ENCODE measurements at regions not wholly inside any gene's neighbourhood (a gene's known extent, or its start where the extent isn't known, plus 50 kb on each side); places are given as distances from the start of the nearest gene placed in this dataset.

DNA sequence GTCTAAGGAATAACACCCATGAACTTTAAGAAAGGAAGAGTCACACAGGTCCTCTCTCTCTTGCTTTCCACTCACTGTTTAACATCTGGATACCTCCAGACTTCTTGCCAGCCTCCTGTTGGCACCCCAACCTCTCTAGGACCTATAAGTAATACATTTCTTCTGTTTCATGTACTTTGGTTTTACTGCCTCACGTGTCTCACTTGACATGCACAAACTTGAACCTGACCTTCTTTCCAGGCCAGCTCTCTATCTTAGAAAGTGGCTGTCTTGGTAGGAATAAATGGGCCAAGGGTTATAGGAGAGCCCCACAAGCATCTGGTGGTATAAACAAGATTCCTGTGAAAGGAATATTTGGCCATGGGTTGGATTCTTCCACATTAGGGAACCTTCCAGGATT lies 614.8 kb upstream of the AGA start:
- no peak overlapping the region for H3K4me2 ChIP-seq (ENCODE audit: low read length, poor library complexity, severe bottlenecking)
- H3K27me3 ChIP-seq (ENCODE audit: control insufficient read depth in 1 of 2, insufficient read depth in 1 of 2, low read length in 2 of 2), result no peaks in the 10 kb centered on the region
- H3K4me1 ChIP-seq (ENCODE audit: control insufficient read depth, insufficient read depth, low read depth, low read length), result no peaks in the 10 kb centered on the region
- no peak overlapping the region for H2BK12ac ChIP-seq (ENCODE audit: low read length in 2 of 2)
- H3K18ac ChIP-seq (ENCODE audit: low read depth in 1 of 2, low read length in 2 of 2), result no peak overlapping the region
- H2BK120ac ChIP-seq (ENCODE audit: low read depth, low read length), result no peak overlapping the region
- H3K79me1 ChIP-seq (replicated peaks; ENCODE audit: low read length, poor library complexity, severe bottlenecking), result no peaks in the 10 kb centered on the region
- H3K9me3 ChIP-seq (ENCODE audit: control insufficient read depth, low read length), result peaks cover 17% of the 10 kb centered on the region
- no peak overlapping the region for H3K27ac ChIP-seq (ENCODE audit: low read length, poor library complexity, severe bottlenecking)
- WGBS, result 40% methylated on average over 1 of the region's 1 CpG
- no peak overlapping the region for H2AK5ac ChIP-seq (ENCODE audit: low read length, severe bottlenecking)
- H4K8ac ChIP-seq (ENCODE audit: low read length), result no peak overlapping the region
- H2BK15ac ChIP-seq (ENCODE audit: low read depth, poor library complexity, severe bottlenecking), result no peak overlapping the region
- H2BK5ac ChIP-seq (ENCODE audit: low read depth, low read length, poor library complexity, severe bottlenecking), result no peak overlapping the region
- DNase-seq, result no peak
- H3K36me3 ChIP-seq (ENCODE audit: control insufficient read depth in 1 of 2, insufficient read depth in 2 of 2, low read depth in 1 of 2, low read length in 2 of 2), result no peaks in the 10 kb centered on the region
- no peak overlapping the region for H2AFZ ChIP-seq (ENCODE audit: low read depth, low read length)
- no peak overlapping the region for H3K4ac ChIP-seq (ENCODE audit: low read depth in 1 of 2, low read length in 2 of 2)
- H4K91ac ChIP-seq (ENCODE audit: low read length), result no peak overlapping the region
- H3K9ac ChIP-seq (ENCODE audit: low read length), result no peak overlapping the region
- no peak overlapping the region for H3K4me3 ChIP-seq (ENCODE audit: insufficient read depth in 1 of 2, low read depth in 1 of 2, low read length in 2 of 2)
- H3K14ac ChIP-seq (ENCODE audit: low read length in 2 of 2), result no peak overlapping the region
- no peak overlapping the region for H3K23ac ChIP-seq (ENCODE audit: low read length in 2 of 2)

- H3K14ac ChIP-seq (ENCODE audit: low read length in 2 of 2), result no peak overlapping the region
- no peak overlapping the region for H3K4me3 ChIP-seq (ENCODE audit: insufficient read depth in 1 of 2, low read depth in 1 of 2, low read length in 2 of 2)
- H3K23ac ChIP-seq (ENCODE audit: low read length in 2 of 2), result no peak overlapping the region
- no peak overlapping the region for H2BK15ac ChIP-seq (ENCODE audit: low read depth, poor library complexity, severe bottlenecking)
- no peak overlapping the region for H3K4ac ChIP-seq (ENCODE audit: low read depth in 1 of 2, low read length in 2 of 2)
- no peak overlapping the region for H2BK12ac ChIP-seq (ENCODE audit: low read length in 2 of 2)
- no peaks in the 10 kb centered on the region for H3K9me3 ChIP-seq (ENCODE audit: control insufficient read depth, low read length)
- H3K9ac ChIP-seq (ENCODE audit: low read length), result no peak overlapping the region
- WGBS, result no CpG with 5 or more reads among the region's 1 CpG
- no peak overlapping the region for H2AFZ ChIP-seq (ENCODE audit: low read depth, low read length)
- no peak overlapping the region for H2BK5ac ChIP-seq (ENCODE audit: low read depth, low read length, poor library complexity, severe bottlenecking)
- no peaks in the 10 kb centered on the region for H3K27me3 ChIP-seq (ENCODE audit: control insufficient read depth in 1 of 2, insufficient read depth in 1 of 2, low read length in 2 of 2)
- DNase-seq, result no peak
- no peak overlapping the region for H3K18ac ChIP-seq (ENCODE audit: low read depth in 1 of 2, low read length in 2 of 2)
- H3K4me1 ChIP-seq (ENCODE audit: control insufficient read depth, insufficient read depth, low read depth, low read length), result no peaks in the 10 kb centered on the region
- no peak overlapping the region for H3K27ac ChIP-seq (ENCODE audit: low read length, poor library complexity, severe bottlenecking)
- H3K36me3 ChIP-seq (ENCODE audit: control insufficient read depth in 1 of 2, insufficient read depth in 2 of 2, low read depth in 1 of 2, low read length in 2 of 2), result no peaks in the 10 kb centered on the region
- no peaks in the 10 kb centered on the region for H3K79me1 ChIP-seq (replicated peaks; ENCODE audit: low read length, poor library complexity, severe bottlenecking)
- H4K91ac ChIP-seq (ENCODE audit: low read length), result no peak overlapping the region
- no peak overlapping the region for H2AK5ac ChIP-seq (ENCODE audit: low read length, severe bottlenecking)
- H3K4me2 ChIP-seq (ENCODE audit: low read length, poor library complexity, severe bottlenecking), result no peak overlapping the region
- no peak overlapping the region for H4K8ac ChIP-seq (ENCODE audit: low read length)
- H2BK120ac ChIP-seq (ENCODE audit: low read depth, low read length), result no peak overlapping the region
These were observed 621.3 kb upstream of the AGA start for GRCh38 chr4:178063568-178063967.

DNA sequence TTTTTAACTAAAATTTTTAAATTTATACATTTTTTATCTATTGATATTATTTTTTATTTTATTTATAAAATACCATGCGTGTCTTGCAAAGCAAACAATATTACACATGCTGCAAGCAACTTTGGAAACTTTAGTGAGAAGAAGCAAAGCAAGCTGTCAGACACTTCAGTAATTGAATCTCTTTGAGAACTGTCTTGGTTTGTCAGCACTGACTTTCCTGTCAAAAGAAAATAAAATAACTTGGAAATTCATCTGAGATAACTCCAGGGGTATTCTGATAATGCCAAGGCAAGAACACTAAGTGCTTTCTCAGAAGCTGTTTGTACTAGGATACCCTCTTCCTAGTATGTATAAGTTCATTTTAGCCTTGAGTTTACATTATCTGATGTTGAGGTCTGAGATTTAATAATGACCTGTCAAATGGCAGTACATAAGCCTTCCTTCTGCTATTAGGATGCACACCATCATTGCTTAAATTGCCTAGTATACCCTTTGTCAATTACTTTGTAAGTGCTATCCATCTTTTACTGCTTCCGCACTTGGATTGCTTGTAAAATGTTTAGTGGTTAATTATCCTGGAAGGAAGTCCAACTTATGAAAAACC lies 624.2 kb upstream of the AGA start:
- 80% methylated on average over 1 of the region's 2 CpGs for WGBS
- no peak for DNase-seq

GRCh38 chr4:178068136-178068535 lies 625.9 kb upstream of the AGA start:
- Histone ChIP-seq H2BK5ac (ENCODE audit: low read depth, low read length, poor library complexity, severe bottlenecking) (no peak overlapping the region), H3K23ac (ENCODE audit: low read length in 2 of 2) (no peak overlapping the region), H3K27ac (ENCODE audit: low read length, poor library complexity, severe bottlenecking) (no peak overlapping the region), H3K79me1 (replicated peaks; ENCODE audit: low read length, poor library complexity, severe bottlenecking) (no peaks in the 10 kb centered on the region), H3K36me3 (ENCODE audit: control insufficient read depth in 1 of 2, insufficient read depth in 2 of 2, low read depth in 1 of 2, low read length in 2 of 2) (no peaks in the 10 kb centered on the region), H2AK5ac (ENCODE audit: low read length, severe bottlenecking) (no peak overlapping the region), H2AFZ (ENCODE audit: low read depth, low read length) (no peak overlapping the region), H3K4me1 (ENCODE audit: control insufficient read depth, insufficient read depth, low read depth, low read length) (no peaks in the 10 kb centered on the region), H3K9ac (ENCODE audit: low read length) (no peak overlapping the region), H3K18ac (ENCODE audit: low read depth in 1 of 2, low read length in 2 of 2) (no peak overlapping the region), H3K9me3 (ENCODE audit: control insufficient read depth, low read length) (no peaks in the 10 kb centered on the region), H3K4me2 (ENCODE audit: low read length, poor library complexity, severe bottlenecking) (no peak overlapping the region), H2BK12ac (ENCODE audit: low read length in 2 of 2) (no peak overlapping the region), H4K91ac (ENCODE audit: low read length) (no peak overlapping the region), H3K27me3 (ENCODE audit: control insufficient read depth in 1 of 2, insufficient read depth in 1 of 2, low read length in 2 of 2) (no peaks in the 10 kb centered on the region), H3K14ac (ENCODE audit: low read length in 2 of 2) (no peak overlapping the region), H3K4ac (ENCODE audit: low read depth in 1 of 2, low read length in 2 of 2) (no peak overlapping the region), H3K4me3 (ENCODE audit: insufficient read depth in 1 of 2, low read depth in 1 of 2, low read length in 2 of 2) (no peak overlapping the region), H2BK120ac (ENCODE audit: low read depth, low read length) (no peak overlapping the region), H2BK15ac (ENCODE audit: low read depth, poor library complexity, severe bottlenecking) (no peak overlapping the region), H4K8ac (ENCODE audit: low read length) (no peak overlapping the region)
- DNase-seq, result no peak
- 84% methylated on average over 4 of the region's 4 CpGs for WGBS

More for the DNA sequence above, 624.2 kb upstream of the AGA start:
- Histone ChIP-seq H3K9me3 (ENCODE audit: control insufficient read depth, low read length) (no peaks in the 10 kb centered on the region), H4K8ac (ENCODE audit: low read length) (no peak overlapping the region), H3K79me1 (replicated peaks; ENCODE audit: low read length, poor library complexity, severe bottlenecking) (no peaks in the 10 kb centered on the region), H3K4ac (ENCODE audit: low read depth in 1 of 2, low read length in 2 of 2) (no peak overlapping the region), H3K36me3 (ENCODE audit: control insufficient read depth in 1 of 2, insufficient read depth in 2 of 2, low read depth in 1 of 2, low read length in 2 of 2) (no peaks in the 10 kb centered on the region), H3K14ac (ENCODE audit: low read length in 2 of 2) (no peak overlapping the region), H2BK12ac (ENCODE audit: low read length in 2 of 2) (no peak overlapping the region), H3K23ac (ENCODE audit: low read length in 2 of 2) (no peak overlapping the region), H2BK5ac (ENCODE audit: low read depth, low read length, poor library complexity, severe bottlenecking) (no peak overlapping the region), H3K4me1 (ENCODE audit: control insufficient read depth, insufficient read depth, low read depth, low read length) (no peaks in the 10 kb centered on the region), H3K4me2 (ENCODE audit: low read length, poor library complexity, severe bottlenecking) (no peak overlapping the region), H2AK5ac (ENCODE audit: low read length, severe bottlenecking) (no peak overlapping the region), H2BK120ac (ENCODE audit: low read depth, low read length) (no peak overlapping the region), H3K27me3 (ENCODE audit: control insufficient read depth in 1 of 2, insufficient read depth in 1 of 2, low read length in 2 of 2) (no peaks in the 10 kb centered on the region), H3K4me3 (ENCODE audit: insufficient read depth in 1 of 2, low read depth in 1 of 2, low read length in 2 of 2) (no peak overlapping the region), H3K18ac (ENCODE audit: low read depth in 1 of 2, low read length in 2 of 2) (no peak overlapping the region), H4K91ac (ENCODE audit: low read length) (no peak overlapping the region), H2BK15ac (ENCODE audit: low read depth, poor library complexity, severe bottlenecking) (no peak overlapping the region), H3K9ac (ENCODE audit: low read length) (no peak overlapping the region), H3K27ac (ENCODE audit: low read length, poor library complexity, severe bottlenecking) (no peak overlapping the region), H2AFZ (ENCODE audit: low read depth, low read length) (no peak overlapping the region)

All from mesenchymal stem cell (in vitro differentiated cells and primary cell).